ENCODE measurements at regions not wholly inside any gene's neighbourhood (a gene's known extent, or its start where the extent isn't known, plus 50 kb on each side); places are given as distances from the start of the nearest gene placed in this dataset.

DNA sequence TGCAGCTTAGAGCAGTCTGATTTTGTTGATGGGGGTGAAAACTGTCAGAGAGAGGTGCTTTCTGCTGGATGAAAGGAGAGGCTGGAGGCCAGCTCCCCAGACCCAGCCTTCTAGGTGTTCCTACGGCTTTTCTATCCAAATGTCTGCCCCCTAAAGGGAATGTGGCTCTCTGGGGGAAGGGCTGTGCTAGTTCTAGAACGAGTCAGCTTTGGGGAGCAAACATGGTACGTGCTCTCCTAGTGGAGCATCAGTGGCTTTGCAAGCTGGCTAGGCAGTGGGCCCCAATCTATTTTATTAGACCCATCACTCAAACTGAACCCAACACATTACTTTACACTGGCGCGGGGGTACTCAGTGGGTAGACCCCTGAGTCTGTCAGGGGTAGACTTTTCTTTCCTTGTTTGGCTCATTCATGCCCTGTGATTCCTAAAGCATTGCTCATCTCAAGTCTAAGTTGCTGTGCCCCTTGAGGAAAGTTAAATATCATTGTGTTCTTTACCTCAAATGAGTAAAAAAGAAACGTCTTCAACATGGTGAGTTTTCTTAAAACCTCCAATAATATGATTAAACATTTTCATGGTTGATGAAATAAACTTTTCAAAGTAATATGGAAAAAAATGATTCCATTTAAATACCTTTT, 254.9 kb downstream of the DLEU7 start:
- Mint-ChIP-seq H3K27ac (peak overlapping the region; percentile 69), H3K27me3 (no peaks in the 10 kb centered on the region), H3K9me3 (ENCODE audit: insufficient read depth) (no peaks in the 10 kb centered on the region), H3K4me1 (peaks cover 66% of the 10 kb centered on the region), H3K4me3 (peak overlapping the region; percentile 7)
- intact Hi-C loops (cut with micrococcal nuclease), result no loop called here
- Histone ChIP-seq H3K9me3 (ENCODE audit: control extremely low read depth in 1 of 3, control insufficient read depth in 2 of 3, insufficient read depth in 1 of 3, low read length in 2 of 3) (peaks cover 0 to 3% (median 0%) of the 10 kb centered on the region in 3 donors), H3K4me2 (replicated peaks; ENCODE audit: low read depth, low read length, poor library complexity, severe bottlenecking) (no peak overlapping the region), H3K9ac (ENCODE audit: low read length) (no peak overlapping the region), H3K4me3 (ENCODE audit: control extremely low read depth in 1 of 5, extremely low read depth in 1 of 5, insufficient read depth in 1 of 5, low read depth in 2 of 5, low read length in 4 of 5) (no peak overlapping the region), H3K36me3 (replicated peaks in 1 of 2; ENCODE audit: control extremely low read depth in 1 of 2, control insufficient read depth in 1 of 2, extremely low read depth in 1 of 2, insufficient read depth in 2 of 2, low read length in 1 of 2) (no peaks in the 10 kb centered on the region), H3K4me1 (ENCODE audit: control insufficient read depth in 2 of 2, insufficient read depth in 2 of 2, low read length in 2 of 2) (peaks cover 73 to 76% of the 10 kb centered on the region in 2 donors), H3K27me3 (replicated peaks in 1 of 4; ENCODE audit: control extremely low read depth in 1 of 4, control insufficient read depth in 3 of 4, insufficient read depth in 4 of 4, low read length in 3 of 4) (no peaks in the 10 kb centered on the region), H2AFZ (ENCODE audit: insufficient read depth, low read depth, low read length, poor library complexity, severe bottlenecking) (peak overlapping the region; percentile 81), H3K27ac (ENCODE audit: low read length in 2 of 2) (no peak overlapping the region), H4K20me1 (ENCODE audit: control insufficient read depth, insufficient read depth, low read length, poor library complexity, severe bottlenecking) (no peaks in the 10 kb centered on the region), H3K79me2 (ENCODE audit: control insufficient read depth, insufficient read depth, low read length) (no peaks in the 10 kb centered on the region)
- DNase-seq (no peak), ATAC-seq (ENCODE audit: low read depth) (no peak)
- POLR2A ChIA-PET, result interaction anchor here (1.1 to 1.4 kb wide), 4 partner anchors 47 to 465 kb away, joined by 3 to 7 read pairs (median 4); no protein-coding TSS in a partner anchor
- TF ChIP-seq, protein P1, sequence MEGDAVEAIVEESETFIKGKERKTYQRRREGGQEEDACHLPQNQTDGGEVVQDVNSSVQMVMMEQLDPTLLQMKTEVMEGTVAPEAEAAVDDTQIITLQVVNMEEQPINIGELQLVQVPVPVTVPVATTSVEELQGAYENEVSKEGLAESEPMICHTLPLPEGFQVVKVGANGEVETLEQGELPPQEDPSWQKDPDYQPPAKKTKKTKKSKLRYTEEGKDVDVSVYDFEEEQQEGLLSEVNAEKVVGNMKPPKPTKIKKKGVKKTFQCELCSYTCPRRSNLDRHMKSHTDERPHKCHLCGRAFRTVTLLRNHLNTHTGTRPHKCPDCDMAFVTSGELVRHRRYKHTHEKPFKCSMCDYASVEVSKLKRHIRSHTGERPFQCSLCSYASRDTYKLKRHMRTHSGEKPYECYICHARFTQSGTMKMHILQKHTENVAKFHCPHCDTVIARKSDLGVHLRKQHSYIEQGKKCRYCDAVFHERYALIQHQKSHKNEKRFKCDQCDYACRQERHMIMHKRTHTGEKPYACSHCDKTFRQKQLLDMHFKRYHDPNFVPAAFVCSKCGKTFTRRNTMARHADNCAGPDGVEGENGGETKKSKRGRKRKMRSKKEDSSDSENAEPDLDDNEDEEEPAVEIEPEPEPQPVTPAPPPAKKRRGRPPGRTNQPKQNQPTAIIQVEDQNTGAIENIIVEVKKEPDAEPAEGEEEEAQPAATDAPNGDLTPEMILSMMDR (IDR thresholded peaks at IDR 0.05), result no peak
- no peak for TF ChIP-seq EZH2 (IDR thresholded peaks at IDR 0.05; ENCODE audit: borderline replicate concordance, insufficient read depth, low read depth, low read length, poor library complexity, severe bottlenecking)
- CTCF ChIA-PET, result interaction anchor here (1.0 to 4.0 kb wide), 6 partner anchors 47 to 616 kb away, joined by 3 to 21 read pairs (median 4); no protein-coding TSS in a partner anchor
- WGBS (ENCODE audit: insufficient coverage), result no CpG with 5 or more reads among the region's 6 CpGs

GRCh38 chr13:50589139-50589538, 254.4 kb downstream of the DLEU7 start:
- H3K4me3 ChIP-seq (ENCODE audit: control extremely low read depth in 1 of 5, extremely low read depth in 1 of 5, insufficient read depth in 1 of 5, low read depth in 2 of 5, low read length in 4 of 5), result no peak overlapping the region
- no peaks in the 10 kb centered on the region for H3K27me3 ChIP-seq (replicated peaks in 1 of 4; ENCODE audit: control extremely low read depth in 1 of 4, control insufficient read depth in 3 of 4, insufficient read depth in 4 of 4, low read length in 3 of 4)
- POLR2A ChIA-PET, result interaction anchor here (1.2 kb wide), 2 partner anchors 211 to 465 kb away, joined by 3 to 5 read pairs; no protein-coding TSS in a partner anchor
- H3K4me1 Mint-ChIP-seq, result peaks cover 70% of the 10 kb centered on the region
- intact Hi-C loops (cut with micrococcal nuclease), result no loop called here
- no peaks in the 10 kb centered on the region for H4K20me1 ChIP-seq (ENCODE audit: control insufficient read depth, insufficient read depth, low read length, poor library complexity, severe bottlenecking)
- H3K9me3 ChIP-seq (ENCODE audit: control extremely low read depth in 1 of 3, control insufficient read depth in 2 of 3, insufficient read depth in 1 of 3, low read length in 2 of 3), result peaks cover 0 to 3% (median 0%) of the 10 kb centered on the region in 3 donors
- H3K4me1 ChIP-seq (ENCODE audit: control insufficient read depth in 2 of 2, insufficient read depth in 2 of 2, low read length in 2 of 2), result peaks cover 78 to 81% of the 10 kb centered on the region in 2 donors
- CTCF ChIA-PET, result interaction anchor here (1.2 to 4.0 kb wide), 4 partner anchors 76 to 504 kb away, joined by 3 to 21 read pairs (median 4); no protein-coding TSS in a partner anchor
- DNase-seq (no peak), ATAC-seq (ENCODE audit: low read depth) (no peak)
- H3K4me2 ChIP-seq (replicated peaks; ENCODE audit: low read depth, low read length, poor library complexity, severe bottlenecking), result no peak overlapping the region
- H3K4me3 Mint-ChIP-seq, result no peak overlapping the region
- TF ChIP-seq EZH2 (IDR thresholded peaks at IDR 0.05; ENCODE audit: borderline replicate concordance, insufficient read depth, low read depth, low read length, poor library complexity, severe bottlenecking), result no peak
- TF ChIP-seq, protein P1 (IDR thresholded peaks at IDR 0.05), result no peak
- no peaks in the 10 kb centered on the region for H3K79me2 ChIP-seq (ENCODE audit: control insufficient read depth, insufficient read depth, low read length)
- no peak overlapping the region for H3K27ac ChIP-seq (ENCODE audit: low read length in 2 of 2)
- H3K36me3 ChIP-seq (replicated peaks in 1 of 2; ENCODE audit: control extremely low read depth in 1 of 2, control insufficient read depth in 1 of 2, extremely low read depth in 1 of 2, insufficient read depth in 2 of 2, low read length in 1 of 2), result no peaks in the 10 kb centered on the region
- H3K9me3 Mint-ChIP-seq (ENCODE audit: insufficient read depth), result no peaks in the 10 kb centered on the region
- H3K27me3 Mint-ChIP-seq, result no peaks in the 10 kb centered on the region
- peak overlapping the region; percentile 53 for H3K27ac Mint-ChIP-seq
- H2AFZ ChIP-seq (ENCODE audit: insufficient read depth, low read depth, low read length, poor library complexity, severe bottlenecking), result no peak overlapping the region
- no peak overlapping the region for H3K9ac ChIP-seq (ENCODE audit: low read length)
